HG03108 (cell line): ENCODE measurements at regions not wholly inside any gene's neighbourhood (a gene's known extent, or its start where the extent isn't known, plus 50 kb on each side); places are given as distances from the start of the nearest gene placed in this dataset.
"Not testable (repeated sequence)": the region's sequence is repeated elsewhere in the genome, so short reads cannot be mapped to it uniquely, and the experiment has no call there.

ENCODE experiments used
- ATAC-seq: cut with Tn5 transposase; IDR thresholded peaks from one replicate; pipeline ENCODE4 v1.9.1; 2021; ENCODE audit warnings: moderate library complexity; ENCODE audit not compliant: unreplicated experiment

DNA sequence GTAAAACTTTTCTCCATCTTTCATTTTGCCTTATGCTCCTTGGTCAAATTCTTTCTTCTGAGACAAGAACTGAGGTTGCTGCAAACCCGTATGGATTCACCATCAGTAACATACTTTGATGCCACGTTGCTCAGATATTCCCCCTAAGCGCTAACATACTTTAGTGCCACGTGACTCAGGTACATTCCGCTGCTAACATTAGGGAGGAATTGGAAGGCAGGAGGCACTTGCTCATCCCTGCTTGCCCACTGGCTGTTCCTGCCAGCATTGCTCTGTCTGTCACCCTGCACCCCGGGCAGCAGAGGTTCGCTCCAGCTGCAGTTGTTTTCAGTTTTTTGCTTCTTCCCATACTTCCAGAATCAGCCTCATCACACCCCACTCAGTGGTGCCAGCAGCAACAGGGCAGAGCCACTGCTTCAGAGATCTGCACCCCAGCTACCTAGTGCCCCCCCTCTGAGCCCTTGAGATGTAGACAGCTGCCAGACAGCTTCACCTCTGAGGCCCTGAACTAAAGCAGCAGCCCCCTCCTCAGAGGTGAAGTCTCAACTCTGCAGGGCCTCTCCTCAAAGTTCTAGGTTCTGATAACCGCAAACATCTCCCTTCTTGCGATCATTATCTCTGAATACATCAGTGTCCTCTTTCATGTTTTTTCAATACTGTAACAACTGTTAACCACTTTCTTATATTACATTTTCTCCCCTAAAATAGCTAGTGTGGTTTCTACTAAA lies 228.0 kb upstream of the KIF2A start:
- ATAC-seq = no peak

DNA sequence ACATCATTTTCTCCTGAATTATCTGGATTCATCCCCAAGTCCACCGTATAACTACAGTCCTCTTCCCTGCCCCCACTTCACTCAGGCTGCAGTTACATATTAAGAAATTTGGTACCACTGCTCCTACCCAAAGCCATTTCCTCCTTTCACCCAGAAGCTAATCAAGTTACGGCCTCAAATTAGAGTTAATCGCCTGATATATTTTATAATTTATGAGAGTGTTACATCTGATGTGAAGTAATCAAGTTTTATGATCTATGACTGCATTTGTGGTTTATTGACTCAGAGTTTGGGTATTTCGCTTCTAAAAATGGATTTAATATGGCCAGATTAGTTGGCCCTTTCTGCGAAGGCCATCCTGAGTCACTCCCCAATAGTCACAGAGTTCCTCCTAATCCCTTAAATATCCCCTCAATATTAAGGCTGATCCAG lies 223.6 kb upstream of the KIF2A start:
- ATAC-seq = no peak

DNA sequence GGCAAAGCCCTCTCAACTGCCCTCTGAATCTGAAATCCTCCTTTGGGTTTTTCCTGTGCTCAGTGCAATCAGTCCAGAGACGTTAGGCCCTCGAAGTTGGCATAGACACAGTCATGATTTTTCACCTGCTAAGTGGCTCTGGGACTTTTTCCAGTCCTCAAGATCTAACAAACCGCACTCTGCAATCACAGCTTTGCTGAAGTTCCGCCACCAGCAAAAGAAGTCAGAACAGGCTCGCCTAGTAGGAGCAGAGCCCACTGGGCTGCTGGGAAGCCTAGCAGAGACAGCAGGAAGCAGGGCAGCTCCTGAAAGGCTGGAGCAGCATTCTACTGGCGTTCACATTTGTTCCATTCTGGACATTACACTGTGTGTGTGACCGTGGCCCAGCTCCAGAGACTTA lies 222.8 kb upstream of the KIF2A start:
- ATAC-seq = no peak

DNA sequence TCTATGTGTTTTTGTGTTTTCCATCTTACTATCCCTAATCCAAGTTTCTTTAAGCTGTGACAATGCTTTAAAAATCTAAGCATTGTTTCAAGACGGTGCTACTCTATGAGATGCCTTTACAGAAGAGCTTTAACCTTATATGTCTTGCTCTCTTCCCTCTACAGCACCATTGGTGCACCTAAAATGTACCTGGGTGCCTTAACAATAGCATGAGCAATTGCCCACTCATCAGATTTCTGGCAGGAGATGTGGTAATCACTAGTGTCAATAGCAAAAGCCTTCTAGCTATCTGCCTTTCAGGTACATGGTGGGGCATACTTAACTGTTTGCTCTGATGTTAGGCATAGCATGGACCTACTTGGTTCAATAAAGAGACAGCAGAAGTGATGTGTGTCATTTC lies 222.3 kb upstream of the KIF2A start:
- ATAC-seq = no peak

DNA sequence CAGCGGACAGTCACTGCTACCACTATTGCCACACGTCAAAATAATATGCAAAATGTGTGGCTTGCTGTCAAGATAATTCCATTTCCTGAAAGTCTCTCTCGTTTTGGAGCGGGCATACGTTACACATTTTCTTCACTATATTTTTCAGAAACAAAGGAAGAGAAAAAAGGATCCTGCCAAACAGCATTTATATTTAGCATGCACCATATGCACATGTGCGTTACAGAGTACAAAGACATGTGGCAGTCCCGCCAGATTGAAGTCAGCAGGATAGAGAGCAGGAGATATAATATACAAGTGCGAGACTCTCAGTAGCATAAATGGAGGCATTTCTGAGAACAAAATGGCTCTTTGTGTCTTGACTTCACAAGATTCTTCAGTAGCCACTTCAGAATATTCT lies 221.6 kb upstream of the KIF2A start:
- no peak for ATAC-seq

DNA sequence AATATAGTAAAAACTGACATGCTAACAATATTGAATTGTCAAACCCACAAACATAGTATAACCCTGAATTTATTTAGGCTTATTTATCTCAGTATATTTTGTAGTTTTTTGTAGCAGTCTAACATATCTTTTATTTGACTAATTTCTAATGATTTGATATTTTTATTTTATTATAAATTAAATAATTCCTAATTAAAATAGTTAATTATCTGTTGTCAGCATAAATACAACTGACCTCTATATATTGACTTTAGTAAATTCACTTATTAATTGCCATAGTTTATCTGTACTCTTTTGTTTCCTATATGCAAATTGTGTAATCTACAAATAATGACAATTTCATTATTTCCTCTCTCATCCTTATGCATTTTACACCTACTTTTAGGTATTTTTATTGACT lies 215.1 kb upstream of the KIF2A start:
- no peak for ATAC-seq

DNA sequence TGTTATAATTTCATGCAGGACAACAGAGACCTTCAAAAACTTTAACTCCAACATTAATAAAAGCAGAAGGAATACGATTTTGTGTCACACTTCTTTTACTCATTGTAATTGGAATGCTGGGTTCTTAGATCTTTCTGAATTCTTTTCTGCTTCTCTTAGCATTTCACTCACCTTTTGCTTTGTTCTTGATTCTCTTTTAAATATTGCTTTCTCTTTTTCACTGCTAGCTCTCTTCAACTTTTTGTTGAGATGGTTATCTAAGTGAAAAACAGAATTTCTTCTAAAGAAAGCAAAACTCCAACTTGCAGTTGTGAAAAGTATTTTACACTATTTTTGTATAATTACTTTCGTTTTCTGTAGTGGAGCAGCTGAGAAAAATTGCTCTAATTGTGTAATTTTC lies 212.6 kb upstream of the KIF2A start:
- no peak for ATAC-seq

DNA sequence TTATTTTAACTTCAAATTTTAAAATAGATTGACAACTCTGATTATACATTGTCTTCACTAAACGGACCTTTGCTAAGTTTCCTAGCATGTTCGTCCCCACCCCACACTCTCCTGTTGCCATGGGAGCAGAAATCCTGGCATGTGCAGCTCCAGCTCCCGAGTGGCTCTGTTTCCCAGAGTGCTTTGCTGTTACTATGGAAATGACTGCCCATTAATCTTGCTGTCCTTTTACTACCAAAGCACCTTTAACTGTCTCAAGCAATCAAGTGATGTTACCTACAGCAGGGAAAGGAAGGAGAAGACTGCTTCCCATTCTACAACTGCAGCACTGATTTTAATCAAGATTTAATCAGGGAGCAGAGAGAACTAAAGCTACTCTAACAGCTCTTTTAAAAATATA lies 212.0 kb upstream of the KIF2A start:
- no peak for ATAC-seq

DNA sequence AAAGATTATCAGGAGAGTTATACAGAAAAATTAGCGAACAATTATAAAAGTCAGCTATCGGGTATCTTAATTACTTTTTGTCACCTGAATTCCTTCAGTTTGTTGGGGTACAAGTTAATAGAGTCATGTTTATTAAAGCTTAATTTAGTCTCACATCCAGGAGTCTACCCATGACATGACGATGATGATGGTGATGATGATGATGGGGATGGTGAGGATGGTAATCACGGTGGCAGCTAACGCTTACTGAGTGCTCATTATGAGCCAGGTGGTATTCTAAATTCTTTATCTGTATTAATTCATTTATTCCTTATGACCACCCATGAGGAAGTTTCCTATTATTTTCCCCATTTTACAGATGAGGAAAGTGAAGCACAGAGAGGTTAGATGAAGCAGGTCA lies 208.6 kb upstream of the KIF2A start:
- ATAC-seq = no peak

DNA sequence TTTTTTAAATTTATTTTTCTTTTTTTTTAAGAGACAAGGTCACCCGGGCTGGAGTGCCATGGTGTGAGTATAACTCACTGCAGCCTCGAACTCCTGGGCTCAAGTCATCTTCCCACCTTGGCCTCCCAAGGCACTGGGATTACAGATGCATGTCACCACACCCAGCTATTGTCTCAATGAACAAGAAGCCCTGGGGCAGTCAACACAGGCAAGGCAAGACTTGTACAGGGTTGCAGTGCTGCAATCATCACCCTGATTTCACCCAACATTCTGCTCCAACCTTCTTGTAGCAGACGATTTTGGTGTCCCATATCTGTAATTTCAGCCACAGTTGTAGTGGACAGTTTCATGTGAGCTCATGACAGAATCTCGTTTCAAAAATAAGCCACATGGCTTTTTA lies 205.8 kb upstream of the KIF2A start:
- no peak for ATAC-seq

DNA sequence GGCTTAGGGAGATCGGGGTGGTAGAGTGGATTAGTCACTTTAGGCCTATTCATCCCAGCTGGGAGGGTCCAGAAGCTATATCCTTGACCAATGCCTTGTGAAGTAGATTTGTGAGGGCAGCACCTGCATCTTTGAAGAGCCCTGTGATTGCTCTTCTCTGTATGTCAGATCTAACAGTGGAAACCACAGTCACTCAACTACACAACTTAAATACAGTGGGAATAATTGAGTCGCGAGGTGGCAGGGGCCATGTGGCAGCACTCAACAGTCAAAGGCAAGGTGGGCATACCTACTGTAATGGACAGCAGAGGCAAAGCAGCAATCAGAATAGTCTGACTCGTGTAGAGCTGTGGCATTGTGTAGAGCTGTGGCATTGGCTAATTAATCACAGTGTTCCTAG lies 202.1 kb upstream of the KIF2A start:
- not testable (repeated sequence) for ATAC-seq

DNA sequence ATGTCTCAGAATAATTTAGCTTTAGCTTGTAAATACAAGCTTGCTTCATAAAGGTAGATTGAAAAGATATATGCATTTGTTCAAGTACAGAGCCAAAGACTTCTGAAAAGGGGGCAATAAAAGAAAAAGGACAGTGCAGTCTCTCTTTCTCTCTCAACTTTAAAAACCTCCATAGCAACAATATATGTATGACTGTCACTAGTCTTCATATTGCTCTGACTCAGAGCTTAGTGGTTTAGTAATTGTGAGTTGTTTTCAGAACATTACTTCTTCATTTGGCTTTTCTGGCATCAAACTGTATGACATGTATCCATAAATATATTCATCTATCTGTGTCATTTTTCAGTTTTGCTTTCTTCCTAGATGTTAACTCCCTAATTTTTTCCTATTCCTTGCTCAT lies 194.6 kb upstream of the KIF2A start:
- ATAC-seq = no peak

DNA sequence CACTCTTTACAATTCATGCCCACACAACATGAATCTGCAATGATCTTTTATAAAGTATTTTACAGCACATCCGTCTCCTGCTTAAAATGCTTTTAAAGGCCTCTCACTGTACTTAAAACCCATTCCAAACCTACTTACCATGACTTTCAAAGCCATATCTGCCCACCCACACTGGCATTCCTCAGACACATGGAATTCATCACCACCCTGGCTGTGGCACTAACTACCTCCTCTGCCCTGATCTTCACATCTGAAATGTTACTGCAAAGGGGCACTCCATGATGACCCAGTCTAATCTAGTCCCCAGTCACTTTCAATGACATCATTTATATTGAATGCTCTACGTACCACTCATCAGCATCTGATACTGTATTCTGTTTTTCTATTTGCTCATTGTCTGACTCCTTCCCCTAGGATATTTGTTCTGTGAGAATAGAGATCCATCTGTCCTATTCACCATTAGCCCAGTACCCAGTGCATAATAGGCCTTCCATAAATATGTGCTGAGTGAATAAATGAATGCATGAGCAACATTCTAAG lies 193.2 kb upstream of the KIF2A start:
- ATAC-seq = no peak

DNA sequence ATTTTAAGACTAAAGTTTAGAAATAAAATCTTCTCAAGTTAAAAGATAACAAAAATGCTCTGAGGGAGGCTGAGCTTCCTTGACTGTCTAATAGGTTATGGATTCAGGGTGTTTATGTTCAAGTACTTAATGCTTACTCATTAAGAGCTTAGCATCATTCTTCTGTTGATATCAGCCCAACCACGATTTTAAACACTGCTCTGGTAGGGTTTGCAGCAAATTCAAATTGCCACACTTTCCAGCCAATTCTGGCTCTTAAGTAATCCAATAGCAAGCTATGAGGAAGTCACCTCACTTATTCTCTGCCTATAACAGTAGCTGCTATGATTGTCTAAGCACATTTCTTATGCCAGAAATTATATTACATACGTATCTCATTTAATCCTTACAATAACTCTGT lies 191.0 kb upstream of the KIF2A start:
- ATAC-seq = no peak

DNA sequence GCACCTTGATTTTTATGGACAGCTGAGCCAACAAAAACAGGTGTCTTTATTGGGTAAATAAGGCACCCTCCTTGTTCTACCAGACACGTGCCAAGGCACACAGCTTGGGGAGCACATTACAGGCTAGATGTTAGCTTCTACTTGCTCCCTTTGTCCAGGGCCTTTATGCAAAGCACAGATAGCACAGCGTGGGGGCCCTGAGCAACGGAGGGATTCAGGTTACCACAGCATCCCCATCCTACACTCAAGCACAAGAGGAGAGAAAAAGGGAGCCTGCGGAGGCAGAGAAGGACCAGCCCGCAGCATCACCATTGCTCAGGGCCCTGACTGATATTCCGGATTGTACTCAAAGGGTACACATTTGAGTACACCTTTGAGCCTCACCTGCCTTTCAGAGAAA lies 181.7 kb upstream of the KIF2A start:
- ATAC-seq = no peak

DNA sequence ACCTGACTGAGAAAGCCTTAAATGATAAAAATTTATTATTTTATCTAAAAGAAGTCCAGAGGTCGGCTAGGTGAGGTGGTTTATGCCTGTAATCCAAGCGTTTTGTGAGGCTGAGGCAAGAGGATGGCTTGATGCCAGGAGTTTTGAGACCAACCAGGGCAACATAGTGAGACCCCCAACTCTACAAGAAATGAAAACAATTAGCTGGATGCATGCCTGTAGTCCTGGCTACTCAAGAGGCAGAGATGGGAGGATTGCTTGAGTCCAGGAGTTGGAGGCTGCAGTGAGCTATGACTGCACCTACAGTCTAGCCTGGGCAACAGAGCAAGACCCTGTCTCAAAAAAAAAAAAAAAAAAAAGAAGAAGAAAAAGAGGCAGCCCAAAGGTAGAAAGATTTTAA lies 179.9 kb upstream of the KIF2A start:
- no peak for ATAC-seq

DNA sequence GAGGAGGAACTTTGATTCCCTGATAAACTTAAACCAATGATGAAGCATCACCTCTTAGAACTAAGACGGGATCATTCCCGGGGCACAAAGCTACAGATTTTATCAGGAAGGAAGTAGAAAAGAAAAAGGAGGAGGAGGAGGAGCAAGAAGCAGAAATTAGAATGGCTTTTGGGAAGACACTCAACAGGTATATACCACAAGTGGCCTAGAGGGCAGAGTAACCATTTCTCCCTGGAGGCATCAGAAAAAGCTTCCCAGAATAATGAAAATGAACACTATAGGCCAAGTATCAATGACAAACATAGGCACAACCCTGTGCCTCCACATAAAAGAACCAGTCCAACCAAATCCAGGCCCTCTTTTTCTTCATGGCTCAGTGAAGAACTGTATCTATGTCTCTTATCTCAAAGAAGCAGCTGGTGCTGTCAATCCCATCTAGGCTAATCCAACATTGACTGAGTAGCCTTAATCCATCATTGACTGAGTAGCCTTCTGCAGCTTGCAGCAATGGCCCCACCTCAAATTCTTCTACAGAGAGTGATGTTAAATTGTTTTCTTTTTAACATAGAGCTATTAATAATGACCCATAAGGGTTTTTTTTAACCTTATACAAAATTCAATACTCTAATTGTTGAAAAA lies 178.8 kb upstream of the KIF2A start:
- no peak for ATAC-seq

DNA sequence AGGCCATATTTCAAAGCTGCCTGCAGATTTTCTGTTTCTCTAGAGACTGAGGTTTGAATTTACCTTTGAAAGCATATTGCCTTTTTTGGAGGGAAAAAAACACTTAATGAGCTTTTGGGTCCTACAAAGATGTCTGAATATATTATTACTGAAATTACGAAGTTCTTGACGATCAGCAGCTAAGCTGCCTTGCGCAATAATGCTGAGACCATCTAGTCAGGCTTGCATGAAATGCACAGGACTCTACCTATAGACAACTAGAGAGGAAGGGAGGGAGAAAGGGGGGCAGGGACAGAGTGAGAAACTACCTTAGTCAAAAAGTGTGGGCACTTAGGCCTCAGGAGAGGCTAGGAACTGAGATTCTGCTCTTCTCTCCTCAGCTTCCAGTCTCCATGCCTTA lies 175.9 kb upstream of the KIF2A start:
- ATAC-seq = no peak

DNA sequence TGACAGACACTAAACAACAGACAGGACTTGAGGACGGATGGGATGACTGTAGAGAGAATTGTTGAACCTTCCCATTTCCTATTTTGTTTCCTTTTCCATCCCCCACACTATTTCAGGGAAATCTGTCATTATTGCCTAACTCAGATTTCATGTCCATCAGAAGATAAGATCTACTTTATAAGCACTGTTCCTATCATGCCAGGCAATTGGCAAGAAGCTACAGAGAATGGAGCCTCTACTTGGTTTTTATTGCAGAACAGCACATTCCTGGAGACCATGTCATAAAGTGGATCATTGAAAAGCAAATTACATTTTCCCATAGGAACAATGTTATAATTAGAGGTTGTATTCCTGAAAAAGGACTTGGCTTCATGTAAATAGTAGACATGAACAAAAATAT lies 173.7 kb upstream of the KIF2A start:
- ATAC-seq = no peak

DNA sequence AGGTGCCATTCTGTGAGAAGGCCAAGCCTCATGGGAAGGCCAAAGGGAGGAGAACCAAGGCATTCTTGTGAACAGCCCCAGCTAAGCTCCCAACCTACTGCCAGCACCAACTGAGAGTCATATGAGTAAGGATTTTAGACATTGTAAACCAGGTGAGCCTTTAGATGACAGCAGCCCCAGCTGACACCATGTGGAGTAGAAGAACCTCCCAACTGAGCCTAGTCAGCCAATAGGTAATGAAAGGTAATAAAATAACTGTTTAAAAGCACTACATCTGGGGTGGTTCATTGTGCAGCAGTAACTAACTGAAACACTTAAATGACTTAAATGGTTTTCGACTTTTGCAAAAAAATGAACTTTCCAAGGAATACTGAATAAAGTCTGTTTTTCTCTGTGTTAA lies 172.6 kb upstream of the KIF2A start:
- ATAC-seq = no peak

DNA sequence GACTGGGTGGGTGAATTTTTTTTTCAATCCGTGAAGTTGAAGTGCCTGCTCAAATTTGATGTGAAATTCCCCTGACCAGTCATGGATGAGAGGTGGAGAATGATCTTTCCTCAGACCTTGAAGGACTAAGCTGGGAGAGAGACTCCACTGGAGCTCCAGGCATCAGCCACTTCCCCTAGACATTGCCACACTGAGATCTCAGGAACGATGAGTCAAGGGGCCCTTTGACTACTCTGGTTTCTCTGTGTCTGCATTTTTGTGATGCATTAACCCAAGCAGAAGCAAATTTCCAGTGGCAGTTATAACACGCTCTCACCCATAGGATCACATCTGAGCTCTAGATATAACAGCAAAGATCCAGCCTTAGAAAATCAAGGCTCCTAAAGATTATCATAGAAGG lies 171.2 kb upstream of the KIF2A start:
- ATAC-seq = no peak

DNA sequence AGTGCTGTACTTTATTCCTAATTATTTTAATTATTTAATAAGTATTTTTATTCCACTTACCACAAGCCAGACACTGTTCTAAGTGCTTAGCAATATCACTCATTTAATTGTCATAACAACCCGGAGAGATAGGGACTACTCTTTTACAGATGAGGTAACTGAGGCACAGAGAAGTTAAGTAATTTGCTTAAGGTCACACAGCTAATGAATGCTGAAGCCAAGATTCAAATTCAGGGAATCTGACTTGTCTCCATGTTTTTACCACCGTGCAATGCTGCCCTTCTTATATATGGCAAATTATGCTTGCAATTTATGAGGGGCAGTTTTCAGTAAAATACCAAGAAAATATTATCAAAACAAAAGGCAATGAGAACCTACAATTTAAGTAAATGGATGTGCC lies 168.4 kb upstream of the KIF2A start:
- ATAC-seq = no peak

DNA sequence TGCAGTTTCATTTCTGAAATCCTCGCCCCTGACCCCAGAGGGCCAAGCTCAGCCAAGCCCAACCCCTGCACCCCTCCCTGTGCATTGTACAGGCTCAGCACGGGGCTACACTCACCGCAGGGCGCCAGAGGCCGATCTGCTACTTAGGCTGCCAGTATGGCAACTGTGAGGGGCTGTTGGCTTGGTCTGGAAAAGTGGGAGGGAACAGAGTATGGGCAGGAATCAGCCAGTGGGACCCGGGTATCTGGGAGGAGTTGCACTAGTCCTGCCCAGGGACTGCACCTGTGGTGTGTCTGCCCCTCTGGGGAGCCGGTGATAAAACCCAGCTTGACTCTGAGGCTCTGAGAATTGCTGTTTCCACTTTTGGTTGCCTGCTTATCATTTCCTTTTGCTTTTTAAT lies 167.4 kb upstream of the KIF2A start:
- no peak for ATAC-seq
